ENCODE measurements at regions not wholly inside any gene's neighbourhood (a gene's known extent, or its start where the extent isn't known, plus 50 kb on each side); places are given as distances from the start of the nearest gene placed in this dataset.

- no peak for TF ChIP-seq CTCF (conservative IDR thresholded peaks at IDR 0.05 in 1 of 2, IDR thresholded peaks at IDR 0.05 in 1 of 2; ENCODE audit: extremely low read depth in 1 of 2, insufficient read depth in 1 of 2, low read depth in 1 of 2, low read length in 2 of 2)
- no peak for TF ChIP-seq EZH2 (IDR thresholded peaks at IDR 0.05; ENCODE audit: borderline replicate concordance, low read length)
Measured at GRCh38 chr2:235168174-235168979, 216.6 kb downstream of the SH3BP4 start.
